ENCODE measurements at regions not wholly inside any gene's neighbourhood (a gene's known extent, or its start where the extent isn't known, plus 50 kb on each side); places are given as distances from the start of the nearest gene placed in this dataset.

DNA sequence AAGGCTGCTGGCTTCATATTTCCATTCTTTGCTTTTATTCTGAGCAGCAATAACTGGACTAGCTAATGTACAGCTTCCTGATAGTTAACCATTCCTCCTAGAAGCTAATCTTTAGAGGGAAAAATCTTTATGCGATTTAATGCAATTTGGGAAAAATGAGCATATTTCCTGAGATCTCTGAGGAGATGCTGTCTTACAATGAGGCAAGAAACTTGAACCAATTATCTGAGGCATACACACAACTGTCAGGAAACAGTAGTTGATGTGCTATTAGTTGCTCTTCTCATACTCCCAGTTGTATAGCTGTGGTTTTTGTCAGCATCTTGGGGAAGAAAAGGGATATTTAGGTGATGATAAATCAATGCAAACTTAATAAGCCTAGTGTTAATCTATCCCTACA lies 265.9 kb downstream of the NEBL start:
- no peak overlapping the region for H3K4me3 ChIP-seq (ENCODE audit: low read depth, low read length)
- H3K36me3 ChIP-seq (replicated peaks) = no peaks in the 10 kb centered on the region
- no peak overlapping the region for H3K27ac ChIP-seq
- no peak for DNase-seq
- H3K27me3 ChIP-seq (replicated peaks) = no peaks in the 10 kb centered on the region
- in situ Hi-C loops (cut with HindIII; ENCODE audit: low pct_ligation_motif_present, low sequenced_read_pairs) = no loop called here
- TF ChIP-seq CTCF (IDR thresholded peaks at IDR 0.05; ENCODE audit: low read depth, low read length, missing control alignments) = no peak

- in situ Hi-C loops (cut with HindIII; ENCODE audit: low pct_ligation_motif_present, low sequenced_read_pairs) = no loop called here
- Histone ChIP-seq H3K27me3 (replicated peaks) (no peaks in the 10 kb centered on the region), H3K36me3 (replicated peaks) (no peaks in the 10 kb centered on the region), H3K4me3 (ENCODE audit: low read depth, low read length) (no peak overlapping the region), H3K27ac (no peak overlapping the region)
- DNase-seq = no peak
- no peak for TF ChIP-seq CTCF (IDR thresholded peaks at IDR 0.05; ENCODE audit: low read depth, low read length, missing control alignments)
Measured at GRCh38 chr10:20630092-20630643, 266.9 kb downstream of the NEBL start.

- Histone ChIP-seq H3K27me3 (replicated peaks) (no peaks in the 10 kb centered on the region), H3K36me3 (replicated peaks) (no peaks in the 10 kb centered on the region), H3K27ac (no peak overlapping the region), H3K4me3 (ENCODE audit: low read depth, low read length) (no peak overlapping the region)
- in situ Hi-C loops (cut with HindIII; ENCODE audit: low pct_ligation_motif_present, low sequenced_read_pairs) = no loop called here
- TF ChIP-seq CTCF (IDR thresholded peaks at IDR 0.05; ENCODE audit: low read depth, low read length, missing control alignments) = no peak
- DNase-seq = no peak
Measured at GRCh38 chr10:20627946-20628507, 269.1 kb downstream of the NEBL start.

DNA sequence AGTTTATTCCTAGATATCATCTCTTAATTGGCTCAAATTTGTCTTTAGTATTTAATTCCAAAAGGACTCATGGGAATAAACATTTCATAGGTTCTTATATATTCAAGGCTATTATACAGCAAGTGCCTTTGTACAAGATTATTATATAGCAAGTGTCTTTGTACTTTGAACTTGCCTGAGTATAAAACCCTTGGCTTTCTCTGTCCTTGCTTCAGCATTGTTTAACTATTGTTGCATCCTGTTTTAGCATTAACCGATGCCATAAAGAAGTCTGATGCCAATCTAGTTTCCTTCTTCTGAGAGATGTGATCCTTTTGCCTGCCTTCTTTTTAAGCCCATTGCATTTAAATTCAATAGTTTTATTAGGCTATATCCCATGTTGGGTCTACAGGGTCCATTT lies 270.0 kb downstream of the NEBL start:
- Histone ChIP-seq H3K27ac (no peak overlapping the region), H3K27me3 (replicated peaks) (no peaks in the 10 kb centered on the region), H3K36me3 (replicated peaks) (no peaks in the 10 kb centered on the region), H3K4me3 (ENCODE audit: low read depth, low read length) (no peak overlapping the region)
- TF ChIP-seq CTCF (IDR thresholded peaks at IDR 0.05; ENCODE audit: low read depth, low read length, missing control alignments) = no peak
- in situ Hi-C loops (cut with HindIII; ENCODE audit: low pct_ligation_motif_present, low sequenced_read_pairs) = no loop called here
- DNase-seq = no peak

DNA sequence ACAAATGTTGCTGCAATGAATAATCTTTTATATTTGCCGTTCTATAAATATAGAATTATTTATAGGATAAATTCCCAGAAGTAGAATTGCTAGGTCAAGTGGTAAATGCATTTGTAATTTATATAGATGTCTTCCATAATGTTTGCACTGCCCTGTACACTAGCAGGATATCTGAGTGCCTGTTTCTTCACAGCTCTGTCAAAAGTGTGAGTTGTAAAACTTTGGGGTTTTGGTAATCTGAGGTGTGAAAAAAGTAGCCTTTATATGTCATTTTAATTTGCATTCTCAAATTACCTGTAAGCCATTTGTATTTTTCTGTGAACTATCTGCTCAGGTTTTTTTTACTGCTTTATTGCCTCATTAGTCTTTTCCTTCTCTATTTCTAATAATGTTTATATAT lies 271.2 kb downstream of the NEBL start:
- no peak for DNase-seq
- H3K4me3 ChIP-seq (ENCODE audit: low read depth, low read length) = no peak overlapping the region
- H3K36me3 ChIP-seq (replicated peaks) = no peaks in the 10 kb centered on the region
- no peak for TF ChIP-seq CTCF (IDR thresholded peaks at IDR 0.05; ENCODE audit: low read depth, low read length, missing control alignments)
- in situ Hi-C loops (cut with HindIII; ENCODE audit: low pct_ligation_motif_present, low sequenced_read_pairs) = no loop called here
- no peak overlapping the region for H3K27ac ChIP-seq
- no peaks in the 10 kb centered on the region for H3K27me3 ChIP-seq (replicated peaks)

DNA sequence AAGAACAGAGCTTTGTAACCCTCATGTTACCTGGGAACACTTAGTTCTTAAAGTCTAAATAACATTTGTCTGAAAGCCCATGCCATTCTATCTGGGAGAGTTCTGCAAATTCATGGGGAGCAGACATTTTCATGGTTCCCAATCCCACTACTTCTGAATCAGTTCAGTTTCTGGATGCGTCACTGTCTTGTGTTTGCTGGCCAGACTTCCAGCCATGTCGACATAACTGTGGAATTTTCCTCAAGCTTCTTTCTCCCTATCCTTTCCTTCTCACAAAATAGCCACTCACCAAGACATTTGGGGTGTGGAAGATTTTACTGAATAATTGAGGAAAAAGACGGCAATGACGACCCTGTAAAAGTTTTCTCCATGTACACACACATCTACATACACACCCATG lies 272.5 kb downstream of the NEBL start:
- DNase-seq = no peak
- in situ Hi-C loops (cut with HindIII; ENCODE audit: low pct_ligation_motif_present, low sequenced_read_pairs) = no loop called here

More for the DNA sequence above, 272.5 kb downstream of the NEBL start:
- no peak overlapping the region for H3K27ac ChIP-seq
- TF ChIP-seq CTCF (IDR thresholded peaks at IDR 0.05; ENCODE audit: low read depth, low read length, missing control alignments) = no peak
- no peak overlapping the region for H3K4me3 ChIP-seq (ENCODE audit: low read depth, low read length)
- H3K27me3 ChIP-seq (replicated peaks) = no peaks in the 10 kb centered on the region
- H3K36me3 ChIP-seq (replicated peaks) = no peaks in the 10 kb centered on the region

All from brain microvascular endothelial cell (primary cell).